SK-N-SH (cell line): ENCODE measurements at regions not wholly inside any gene's neighbourhood (a gene's known extent, or its start where the extent isn't known, plus 50 kb on each side); places are given as distances from the start of the nearest gene placed in this dataset.
A peak's percentile ranks its signal among the peaks of the same experiment; 100 is the strongest.

Experiments
- CTCF ChIA-PET: fragments of 300-600, 350-600 bp; formaldehyde crosslinking; extraction: SDS; loops from one replicate; lab custom pipeline; 2021; lab: Yijun Ruan, JAX
- POLR2A ChIA-PET: fragments of 350-600 bp; sonication (Branson Sonifier 250); formaldehyde crosslinking; extraction: SDS; loops from one replicate; lab custom pipeline; 2020; ENCODE audit warnings: antibody characterized with exemption, inconsistent platforms; lab: Yijun Ruan, JAX
- DNase-seq: peaks from one replicate; pipeline ENCODE4 v3.0.0; 2012
- H2AFZ ChIP-seq: fragments of 200-600 bp; sonication (generic); 2 replicates; pipeline ENCODE4 v1.8.1; 2016; ENCODE audit warnings: antibody characterized with exemption, mild to moderate bottlenecking, low read depth
- H3F3A ChIP-seq: fragments of 200-600 bp; sonication (generic); replicated peaks from 2 replicates; pipeline ENCODE3; 2016; ENCODE audit warnings: antibody characterized with exemption, mild to moderate bottlenecking; ENCODE audit not compliant: insufficient read depth
- H3K27ac ChIP-seq, 2 experiments: fragments of 200-500 bp in 1 of 2; fragments of 200-600 bp in 1 of 2; sonication (Bioruptor generic) in 1 of 2; sonication (generic), shearing (Covaris generic) in 1 of 2; 2 replicates each; pipeline versions ENCODE4 v1.5.1 to v1.6.1; 2014 to 2016; ENCODE audit warnings: low read depth in 2 of 2, inconsistent platforms in 1 of 2, low read length in 1 of 2, mild to moderate bottlenecking in 1 of 2, mixed read lengths in 1 of 2
- H3K27me3 ChIP-seq: fragments of 200-600 bp; sonication (generic), shearing (Covaris generic); 2 replicates; pipeline ENCODE4 v1.6.1; 2016; ENCODE audit warnings: mixed run types; ENCODE audit not compliant: insufficient read depth
- H3K36me3 ChIP-seq, 2 experiments: fragments of 200-500 bp in 1 of 2; fragments of 200-600 bp in 1 of 2; sonication (Bioruptor generic) in 1 of 2; sonication (generic) in 1 of 2; replicated peaks in 1 of 2; 2 replicates each; pipeline versions ENCODE3 to v1.5.1; 2014 to 2016; ENCODE audit warnings: low read length in 1 of 2, mild to moderate bottlenecking in 1 of 2; ENCODE audit not compliant: insufficient read depth in 2 of 2, control insufficient read depth in 1 of 2
- H3K4me1 ChIP-seq, 2 experiments: fragments of 200-500 bp in 1 of 2; fragments of 200-600 bp in 1 of 2; sonication (Bioruptor generic) in 1 of 2; sonication (generic), shearing (Covaris generic) in 1 of 2; 2 replicates each; pipeline versions ENCODE4 v1.5.1 to v1.6.1; 2014 to 2016; ENCODE audit warnings: low read depth in 1 of 2, low read length in 1 of 2, mixed run types in 1 of 2; ENCODE audit not compliant: insufficient read depth in 2 of 2, control insufficient read depth in 1 of 2
- H3K4me2 ChIP-seq: fragments of 200-600 bp; sonication (generic), shearing (Covaris generic); 2 replicates; pipeline ENCODE4 v1.6.1; 2017; ENCODE audit warnings: mixed run types
- H3K4me3 ChIP-seq, 2 experiments: fragments of 200-500 bp in 1 of 2; fragments of 200-600 bp in 1 of 2; sonication (Bioruptor generic) in 1 of 2; sonication (generic), shearing (Covaris generic) in 1 of 2; 2 replicates each; pipeline versions ENCODE4 v1.5.1 to v1.8.1; 2014 to 2016; ENCODE audit warnings: low read depth in 2 of 2, inconsistent platforms in 1 of 2, low read length in 1 of 2, mild to moderate bottlenecking in 1 of 2, mixed read lengths in 1 of 2, moderate library complexity in 1 of 2
- H3K79me2 ChIP-seq: fragments of 200-600 bp; sonication (generic); 2 replicates; pipeline ENCODE4 v1.8.1; 2017; ENCODE audit warnings: mild to moderate bottlenecking; ENCODE audit not compliant: insufficient read depth
- H3K9ac ChIP-seq: fragments of 200-600 bp; sonication (generic); 2 replicates; pipeline ENCODE4 v1.6.1; 2017; ENCODE audit warnings: mixed run types
- H3K9me2 ChIP-seq: fragments of 200-600 bp; sonication (generic); 2 replicates; pipeline ENCODE4 v1.6.1; 2017; ENCODE audit warnings: mixed run types
- H3K9me3 ChIP-seq: fragments of 200-600 bp; sonication (generic); 2 replicates; pipeline ENCODE4 v1.6.1; 2017; ENCODE audit warnings: mixed run types, mild to moderate bottlenecking, moderate library complexity
- H4K20me1 ChIP-seq: fragments of 200-600 bp; sonication (generic); 2 replicates; pipeline ENCODE4 v1.6.1; 2017; ENCODE audit warnings: mild to moderate bottlenecking, mixed run types; ENCODE audit not compliant: insufficient read depth
- MEF2A ChIP-seq: IDR thresholded peaks from 2 replicates; pipeline ENCODE4 v1.4.0; 2012; ENCODE audit warnings: low read depth, borderline replicate concordance
- REST ChIP-seq: IDR thresholded peaks from 2 replicates; pipeline ENCODE4 v1.6.1; 2012; ENCODE audit warnings: mild to moderate bottlenecking, low read depth, low read length, moderate library complexity
- RXRA ChIP-seq: IDR thresholded peaks from 2 replicates; pipeline ENCODE4 v1.4.0; 2012; ENCODE audit warnings: low read depth, mild to moderate bottlenecking, borderline replicate concordance
- SIN3A ChIP-seq: IDR thresholded peaks from 2 replicates; pipeline ENCODE4 v1.6.1; 2012; ENCODE audit warnings: low read depth, mild to moderate bottlenecking, low read length, moderate library complexity, borderline replicate concordance
- TAF1 ChIP-seq: IDR thresholded peaks from 2 replicates; pipeline ENCODE4 v1.6.1; 2012; ENCODE audit warnings: low read depth, mild to moderate bottlenecking, low read length, moderate library complexity, borderline replicate concordance
- WGBS: methylation state at CpG from one replicate; pipeline ENCODE4 v1.1.6; 2017; ENCODE audit warnings: low lambda C conversion rate; 5-methylcytosine and 5-hydroxymethylcytosine counted together

- peaks cover 25% of the 10 kb centered on the region for H3F3A ChIP-seq
- ChIA-PET CTCF (interaction anchor here (0.7 to 1.1 kb wide), 2 partner anchors 12 to 13 kb away, joined by 3 read pairs; no protein-coding TSS in a partner anchor), POLR2A (no interaction called here)
- peak overlapping the region; percentile 77 for H2AFZ ChIP-seq
- no peaks in the 10 kb centered on the region for H4K20me1 ChIP-seq
- no peak overlapping the region for H3K4me3 ChIP-seq
- H3K27ac ChIP-seq = peak overlapping the region; percentile 58 to 67
- H3K4me1 ChIP-seq = peaks cover 26 to 47% of the 10 kb centered on the region in 2 experiments
- no peak for DNase-seq
- WGBS = 64% methylated on average over 8 of the region's 8 CpGs
- no peaks in the 10 kb centered on the region for H3K9me3 ChIP-seq
- no peaks in the 10 kb centered on the region for H3K9me2 ChIP-seq
- no peaks in the 10 kb centered on the region for H3K36me3 ChIP-seq
- H3K4me2 ChIP-seq = peak overlapping the region; percentile 43
- H3K9ac ChIP-seq = peak overlapping the region; percentile 51
- H3K27me3 ChIP-seq = no peaks in the 10 kb centered on the region
- no peaks in the 10 kb centered on the region for H3K79me2 ChIP-seq
- TF ChIP-seq REST (no peak), MEF2A (peak; percentile 23; the same call in 1 of the 2 replicates), TAF1 (no peak), RXRA (no peak)
These were observed 143.9 kb upstream of the ZNF217 start for GRCh38 chr20:53737396-53738038.

GRCh38 chr20:53736757-53737395 lies 143.2 kb upstream of the ZNF217 start:
- POLR2A ChIA-PET = interaction anchor here (1.4 kb wide), 1 partner anchor 14 kb away, joined by 4 read pairs; no protein-coding TSS in a partner anchor

More at GRCh38 chr20:53736757-53737395, 143.2 kb upstream of the ZNF217 start:
- no peak for TF ChIP-seq SIN3A
- Histone ChIP-seq H2AFZ (peak overlapping the region; percentile 77), H3F3A (peaks cover 25% of the 10 kb centered on the region), H3K27ac (peak overlapping the region; percentile 58 to 67), H3K79me2 (no peaks in the 10 kb centered on the region), H3K36me3 (no peaks in the 10 kb centered on the region), H3K27me3 (no peaks in the 10 kb centered on the region), H4K20me1 (no peaks in the 10 kb centered on the region), H3K4me1 (peaks cover 26 to 47% of the 10 kb centered on the region in 2 experiments), H3K9ac (peak overlapping the region; percentile 51; the same call in 1 of the 2 replicates), H3K4me3 (no peak overlapping the region), H3K9me3 (no peaks in the 10 kb centered on the region), H3K9me2 (no peaks in the 10 kb centered on the region), H3K4me2 (0 out of 2 replicates have a peak overlapping the region, but pooled peaks have one; percentile 10)
- CTCF ChIA-PET = interaction anchor here (0.7 to 1.1 kb wide), 3 partner anchors 12 to 326 kb away, joined by 3 to 5 read pairs (median 3); no protein-coding TSS in a partner anchor
- 44% methylated on average over 6 of the region's 6 CpGs for WGBS
- no peak for DNase-seq
